ENCODE measurements at regions not wholly inside any gene's neighbourhood (a gene's known extent, or its start where the extent isn't known, plus 50 kb on each side); places are given as distances from the start of the nearest gene placed in this dataset.

DNA sequence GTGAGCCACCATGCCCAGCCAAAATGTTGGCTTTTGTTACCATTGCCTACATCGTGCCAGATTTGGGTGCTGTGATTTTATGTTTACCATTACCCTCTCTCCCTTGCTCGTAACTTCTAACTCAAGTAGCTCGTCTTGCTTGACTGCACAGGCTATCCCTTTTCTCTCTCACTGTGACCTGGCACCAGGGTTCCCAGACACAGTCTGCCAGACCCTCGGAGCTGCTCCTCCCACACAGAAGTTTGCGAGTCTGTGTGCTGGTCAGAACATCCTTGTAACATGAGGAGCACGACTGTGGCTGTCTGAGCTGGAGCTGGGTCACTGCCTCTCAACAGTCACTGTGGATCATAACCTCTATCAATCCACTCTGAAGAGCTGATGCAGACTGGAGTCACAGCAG lies 152.5 kb upstream of the ACKR3 start:
- TF ChIP-seq, protein P1, sequence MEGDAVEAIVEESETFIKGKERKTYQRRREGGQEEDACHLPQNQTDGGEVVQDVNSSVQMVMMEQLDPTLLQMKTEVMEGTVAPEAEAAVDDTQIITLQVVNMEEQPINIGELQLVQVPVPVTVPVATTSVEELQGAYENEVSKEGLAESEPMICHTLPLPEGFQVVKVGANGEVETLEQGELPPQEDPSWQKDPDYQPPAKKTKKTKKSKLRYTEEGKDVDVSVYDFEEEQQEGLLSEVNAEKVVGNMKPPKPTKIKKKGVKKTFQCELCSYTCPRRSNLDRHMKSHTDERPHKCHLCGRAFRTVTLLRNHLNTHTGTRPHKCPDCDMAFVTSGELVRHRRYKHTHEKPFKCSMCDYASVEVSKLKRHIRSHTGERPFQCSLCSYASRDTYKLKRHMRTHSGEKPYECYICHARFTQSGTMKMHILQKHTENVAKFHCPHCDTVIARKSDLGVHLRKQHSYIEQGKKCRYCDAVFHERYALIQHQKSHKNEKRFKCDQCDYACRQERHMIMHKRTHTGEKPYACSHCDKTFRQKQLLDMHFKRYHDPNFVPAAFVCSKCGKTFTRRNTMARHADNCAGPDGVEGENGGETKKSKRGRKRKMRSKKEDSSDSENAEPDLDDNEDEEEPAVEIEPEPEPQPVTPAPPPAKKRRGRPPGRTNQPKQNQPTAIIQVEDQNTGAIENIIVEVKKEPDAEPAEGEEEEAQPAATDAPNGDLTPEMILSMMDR (conservative IDR thresholded peaks at IDR 0.05 in 1 of 2, IDR thresholded peaks at IDR 0.05 in 1 of 2; ENCODE audit: low read depth in 1 of 2, low read length in 2 of 2) = no peak
- no peak for TF ChIP-seq EZH2 (IDR thresholded peaks at IDR 0.05; ENCODE audit: low read length, missing control alignments)
- Histone ChIP-seq H3K36me3 (ENCODE audit: control insufficient read depth, insufficient read depth, low read length) (no peaks in the 10 kb centered on the region), H3K9me3 (ENCODE audit: control insufficient read depth, insufficient read depth, low read depth, low read length) (no peaks in the 10 kb centered on the region), H3K27me3 (ENCODE audit: control insufficient read depth, insufficient read depth, low read length) (no peaks in the 10 kb centered on the region), H4K20me1 (ENCODE audit: control insufficient read depth, extremely low read depth, insufficient read depth, low read length) (no peaks in the 10 kb centered on the region), H3K27ac (ENCODE audit: insufficient read depth, low read length) (no peak overlapping the region), H3K9ac (ENCODE audit: insufficient read depth, low read length) (no peak overlapping the region), H2AFZ (ENCODE audit: low read length) (no peak overlapping the region), H3K4me1 (ENCODE audit: control insufficient read depth, extremely low read depth, insufficient read depth, low read length) (no peaks in the 10 kb centered on the region), H3K4me3 (replicated peaks in 1 of 4; ENCODE audit: control extremely low read depth in 1 of 4, insufficient read depth in 1 of 4, low read depth in 3 of 4, low read length in 4 of 4) (no peak overlapping the region), H3K79me2 (ENCODE audit: control insufficient read depth, insufficient read depth, low read length) (no peaks in the 10 kb centered on the region), H3K4me2 (ENCODE audit: extremely low read depth, insufficient read depth, low read length) (no peak overlapping the region)
- DNase-seq (ENCODE audit: low read depth in 2 of 2) = no peak

DNA sequence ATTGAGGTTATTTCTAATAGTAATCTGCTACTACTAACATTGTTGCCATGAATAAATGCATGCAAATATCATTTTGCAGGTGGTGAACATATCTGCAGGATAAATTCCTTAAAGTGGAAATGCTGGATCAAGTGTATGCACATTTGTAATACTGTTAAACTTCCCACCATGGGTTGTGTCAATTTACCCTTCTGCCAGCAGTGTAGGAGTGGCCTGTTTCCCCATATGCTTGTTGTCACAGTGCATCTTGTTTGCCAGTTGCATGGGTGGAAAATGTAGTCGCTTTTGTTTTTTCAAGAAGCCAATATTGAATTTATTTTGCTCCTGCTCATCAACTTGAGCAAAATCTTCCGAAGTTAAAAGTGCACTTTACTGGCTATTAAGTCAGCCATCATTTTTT lies 139.0 kb upstream of the ACKR3 start:
- Histone ChIP-seq H3K36me3 (ENCODE audit: control insufficient read depth, insufficient read depth, low read length) (no peaks in the 10 kb centered on the region), H3K4me1 (ENCODE audit: control insufficient read depth, extremely low read depth, insufficient read depth, low read length) (no peaks in the 10 kb centered on the region), H3K79me2 (ENCODE audit: control insufficient read depth, insufficient read depth, low read length) (no peaks in the 10 kb centered on the region), H3K27me3 (ENCODE audit: control insufficient read depth, insufficient read depth, low read length) (no peaks in the 10 kb centered on the region), H3K9me3 (ENCODE audit: control insufficient read depth, insufficient read depth, low read depth, low read length) (no peaks in the 10 kb centered on the region), H4K20me1 (ENCODE audit: control insufficient read depth, extremely low read depth, insufficient read depth, low read length) (no peaks in the 10 kb centered on the region), H3K4me3 (replicated peaks in 1 of 4; ENCODE audit: control extremely low read depth in 1 of 4, insufficient read depth in 1 of 4, low read depth in 3 of 4, low read length in 4 of 4) (no peak overlapping the region), H2AFZ (ENCODE audit: low read length) (no peak overlapping the region), H3K9ac (ENCODE audit: insufficient read depth, low read length) (no peak overlapping the region), H3K27ac (ENCODE audit: insufficient read depth, low read length) (no peak overlapping the region), H3K4me2 (ENCODE audit: extremely low read depth, insufficient read depth, low read length) (no peak overlapping the region)
- TF ChIP-seq EZH2 (IDR thresholded peaks at IDR 0.05; ENCODE audit: low read length, missing control alignments) = no peak
- no peak for DNase-seq (ENCODE audit: low read depth in 2 of 2)

DNA sequence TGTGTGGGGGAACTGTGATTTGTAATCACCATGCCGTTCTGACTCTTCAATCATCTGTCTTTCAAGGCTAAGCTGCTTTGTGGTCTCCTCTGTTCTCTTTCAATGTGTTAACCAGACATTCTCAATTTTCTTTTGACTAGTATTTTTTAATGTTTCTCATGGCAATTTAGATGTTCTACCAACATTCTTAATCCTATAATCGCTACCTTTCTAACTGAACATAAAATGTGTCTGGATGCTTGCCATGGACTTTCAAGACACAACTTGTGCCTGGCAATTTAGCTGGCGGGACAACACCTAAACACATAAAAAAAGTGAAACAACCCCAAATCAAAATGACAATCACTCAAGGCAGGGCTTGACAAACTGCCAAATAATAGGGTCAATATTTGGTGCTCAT lies 135.0 kb upstream of the ACKR3 start:
- Histone ChIP-seq H3K4me2 (ENCODE audit: extremely low read depth, insufficient read depth, low read length) (no peak overlapping the region), H3K9me3 (ENCODE audit: control insufficient read depth, insufficient read depth, low read depth, low read length) (no peaks in the 10 kb centered on the region), H3K27me3 (ENCODE audit: control insufficient read depth, insufficient read depth, low read length) (no peaks in the 10 kb centered on the region), H3K9ac (ENCODE audit: insufficient read depth, low read length) (no peak overlapping the region), H3K4me3 (replicated peaks in 1 of 4; ENCODE audit: control extremely low read depth in 1 of 4, insufficient read depth in 1 of 4, low read depth in 3 of 4, low read length in 4 of 4) (no peak overlapping the region), H4K20me1 (ENCODE audit: control insufficient read depth, extremely low read depth, insufficient read depth, low read length) (no peaks in the 10 kb centered on the region), H3K36me3 (ENCODE audit: control insufficient read depth, insufficient read depth, low read length) (no peaks in the 10 kb centered on the region), H3K4me1 (ENCODE audit: control insufficient read depth, extremely low read depth, insufficient read depth, low read length) (no peaks in the 10 kb centered on the region), H2AFZ (ENCODE audit: low read length) (no peak overlapping the region), H3K79me2 (ENCODE audit: control insufficient read depth, insufficient read depth, low read length) (no peaks in the 10 kb centered on the region), H3K27ac (ENCODE audit: insufficient read depth, low read length) (no peak overlapping the region)
- TF ChIP-seq, protein P1 (conservative IDR thresholded peaks at IDR 0.05 in 1 of 2, IDR thresholded peaks at IDR 0.05 in 1 of 2; ENCODE audit: low read depth in 1 of 2, low read length in 2 of 2) = no peak
- no peak for TF ChIP-seq EZH2 (IDR thresholded peaks at IDR 0.05; ENCODE audit: low read length, missing control alignments)
- DNase-seq (ENCODE audit: low read depth in 2 of 2) = no peak

All from fibroblast of lung (primary cell).